HG02623 (cell line): ENCODE measurements at regions not wholly inside any gene's neighbourhood (a gene's known extent, or its start where the extent isn't known, plus 50 kb on each side); places are given as distances from the start of the nearest gene placed in this dataset.

ENCODE experiments used
- ATAC-seq: cut with Tn5 transposase; IDR thresholded peaks from one replicate; pipeline ENCODE4 v1.9.1; 2021; ENCODE audit warnings: moderate library complexity; ENCODE audit not compliant: unreplicated experiment

GRCh38 chr19:29371251-29372090 is 154.3 kb upstream of the VSTM2B start:
- no peak for ATAC-seq

DNA sequence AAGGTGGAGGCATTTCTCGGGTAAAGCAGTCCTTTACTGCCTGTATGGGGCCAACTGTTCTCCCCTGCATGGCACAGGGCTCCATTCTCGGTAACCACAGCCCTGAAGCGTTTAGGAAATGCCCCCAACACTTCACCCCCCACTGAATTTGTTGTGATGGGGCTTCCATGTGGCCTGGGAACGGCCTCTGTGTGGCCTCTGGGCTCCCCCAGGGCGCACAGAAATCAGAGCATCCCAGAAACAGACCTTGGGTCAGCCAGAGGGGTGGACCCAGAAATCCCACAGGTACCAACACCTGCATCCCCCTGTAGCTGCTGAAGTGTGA is 153.7 kb upstream of the VSTM2B start:
- no peak for ATAC-seq

GRCh38 chr19:29372461-29372860 is 153.3 kb upstream of the VSTM2B start:
- ATAC-seq, result no peak

GRCh38 chr19:29372921-29373797 is 152.6 kb upstream of the VSTM2B start:
- no peak for ATAC-seq

DNA sequence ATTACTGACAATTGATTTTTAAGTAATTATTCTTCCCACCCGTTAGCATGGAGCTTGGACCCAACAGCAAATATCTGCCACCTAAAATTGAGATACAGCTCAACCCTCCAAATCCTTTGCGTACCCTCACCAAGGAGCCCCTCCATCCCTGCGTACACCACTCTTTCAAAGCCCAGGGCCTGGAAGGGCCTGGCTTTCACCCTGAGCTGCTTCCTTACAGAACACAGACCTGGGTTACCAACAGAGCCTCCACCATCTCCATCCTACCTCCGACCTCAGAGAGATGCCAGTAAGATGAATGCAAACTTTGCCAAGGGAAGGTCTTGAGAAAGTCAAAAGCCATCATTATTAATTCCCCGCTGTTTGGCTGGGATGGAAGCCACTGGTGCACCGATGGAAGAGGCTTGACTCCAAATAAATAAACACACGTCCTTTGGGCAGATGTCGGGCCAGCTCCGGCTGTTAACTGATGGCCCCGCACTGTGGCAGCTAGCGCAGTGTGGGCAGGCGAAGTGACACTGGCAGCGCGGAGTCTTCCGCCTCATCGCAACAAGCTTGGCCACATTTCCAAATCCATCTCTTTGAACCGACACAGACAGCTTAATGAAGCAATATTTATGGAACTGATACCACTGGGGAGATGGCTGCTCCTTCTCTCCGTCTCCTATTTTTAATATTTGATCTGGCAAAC is 150.2 kb upstream of the VSTM2B start:
- no peak for ATAC-seq

DNA sequence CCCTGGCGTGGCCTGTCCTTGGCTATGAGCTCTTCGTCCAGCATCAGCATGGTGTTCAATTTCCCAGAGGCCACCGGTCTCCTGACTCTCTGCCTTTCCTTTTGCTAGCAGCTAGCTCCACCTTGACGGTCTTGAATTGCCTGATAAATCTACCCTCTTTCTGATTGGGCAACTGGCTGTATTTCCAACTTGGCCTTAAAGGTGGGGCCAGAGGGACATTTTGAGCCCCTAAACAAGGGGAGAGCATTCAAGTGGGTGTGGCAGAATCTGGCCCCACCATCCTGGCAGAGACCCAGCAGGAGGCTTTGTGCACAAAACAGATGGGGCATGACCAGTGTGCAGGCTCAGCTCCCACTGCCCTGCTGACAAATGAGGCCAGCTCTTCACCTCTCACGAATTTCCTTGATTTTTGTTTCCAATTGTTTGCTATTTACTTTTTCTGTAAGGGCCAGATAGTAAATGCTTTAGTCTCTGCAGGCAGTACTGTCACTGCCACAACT is 148.9 kb upstream of the VSTM2B start:
- ATAC-seq, result no peak

GRCh38 chr19:29378126-29378525 is 147.7 kb upstream of the VSTM2B start:
- ATAC-seq, result no peak

DNA sequence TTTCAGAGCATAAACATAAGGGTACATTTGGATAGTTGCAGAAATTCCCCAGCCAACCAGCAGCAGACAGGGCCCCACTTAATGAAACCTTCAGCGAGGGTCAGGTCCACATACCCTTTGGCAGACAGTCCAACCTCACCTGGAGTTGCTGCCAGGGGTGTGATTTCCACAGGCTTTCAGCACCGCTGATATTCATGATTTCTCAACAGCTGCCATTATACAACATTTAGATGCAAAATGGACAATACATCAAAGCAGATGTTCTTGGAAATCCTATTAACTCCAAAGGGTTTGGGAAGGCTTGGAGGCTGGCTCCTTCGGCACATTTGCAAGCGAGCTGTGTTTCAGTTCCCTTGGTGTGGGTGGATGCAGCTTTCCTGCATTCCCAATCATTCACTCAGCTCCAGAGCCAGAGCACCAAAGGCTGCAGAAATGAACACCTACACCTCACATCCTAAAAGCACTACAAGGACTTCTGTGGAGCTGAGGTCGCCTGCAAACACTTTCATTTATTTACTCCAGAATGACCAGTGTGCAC is 147.2 kb upstream of the VSTM2B start:
- no peak for ATAC-seq

DNA sequence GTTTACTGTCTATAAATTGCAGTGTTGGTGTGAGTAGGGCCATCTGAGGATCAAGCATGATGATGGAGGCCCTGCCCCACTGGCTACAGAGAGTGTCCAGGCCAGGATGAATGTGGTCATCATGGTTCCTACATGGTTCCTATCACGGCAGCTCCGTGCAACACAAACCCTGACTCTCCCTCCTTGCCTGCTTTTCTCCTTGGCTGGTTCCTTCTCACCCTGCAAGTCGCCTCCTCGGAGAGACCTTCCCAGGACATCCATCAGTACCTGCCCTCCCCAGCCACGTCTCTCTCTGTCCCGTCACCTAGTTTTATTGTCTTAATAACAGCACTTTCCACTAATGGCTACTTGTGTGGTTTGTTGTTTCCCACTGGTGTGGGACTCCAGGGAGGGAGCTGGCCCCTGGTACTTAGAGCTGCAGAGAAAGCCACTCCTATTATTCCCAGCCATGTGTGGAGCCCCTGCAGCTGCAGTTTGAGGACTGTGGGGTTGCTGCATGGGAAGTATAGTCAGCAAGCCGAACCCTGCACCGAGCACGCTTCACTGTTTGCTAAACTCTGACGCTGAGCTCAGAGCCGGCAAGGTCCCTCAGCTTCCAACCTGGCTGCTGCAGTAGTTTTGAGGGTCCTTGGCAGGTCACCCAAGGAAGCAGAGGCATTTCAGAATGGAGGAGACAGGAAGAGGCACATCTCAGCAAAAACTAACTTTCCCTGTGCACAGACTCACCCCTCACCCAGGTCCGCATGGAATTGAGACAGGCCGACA is 146.4 kb upstream of the VSTM2B start:
- no peak for ATAC-seq

- no peak for ATAC-seq
Measured at GRCh38 chr19:29380581-29380980, 145.2 kb upstream of the VSTM2B start.

DNA sequence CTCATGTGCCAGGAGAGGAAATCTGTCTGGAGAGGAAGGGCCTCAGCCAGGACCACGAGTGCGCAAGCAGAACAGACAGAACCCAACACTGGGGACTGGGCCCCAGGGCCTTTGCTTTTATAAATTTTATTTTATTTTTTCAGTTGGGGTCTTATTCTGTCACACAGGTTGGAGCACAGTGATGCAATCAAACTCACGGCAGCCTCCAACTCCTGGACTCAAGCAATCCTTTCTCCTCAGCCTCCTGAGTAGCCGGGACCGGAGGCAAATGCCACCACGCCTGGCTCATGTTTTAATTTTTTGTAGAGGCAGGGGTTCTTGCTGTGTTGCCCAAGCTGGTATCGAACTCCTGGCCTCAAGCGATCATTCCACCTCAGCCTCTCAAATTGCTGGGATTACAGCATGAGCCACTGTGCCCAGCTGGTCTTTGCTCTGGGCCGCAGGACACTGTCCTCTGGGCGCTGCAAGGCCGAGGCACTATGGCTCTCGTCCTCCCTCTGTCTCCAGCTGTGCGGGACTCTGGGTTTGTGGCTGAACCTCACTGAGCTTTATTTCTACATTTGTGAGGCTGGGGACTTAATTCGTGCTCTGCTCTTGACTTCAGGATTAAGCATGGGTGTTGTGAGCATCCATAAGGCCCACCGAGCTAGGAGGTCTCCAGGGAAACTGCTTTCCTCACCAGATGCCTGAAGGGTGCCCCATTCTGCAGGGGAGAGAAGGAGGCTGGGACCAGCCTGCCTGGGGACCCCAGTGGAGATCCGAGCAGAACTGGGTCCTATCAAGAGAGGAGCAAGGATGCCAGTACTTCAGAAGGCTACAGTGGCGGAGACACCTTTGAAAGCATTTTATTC is 144.2 kb upstream of the VSTM2B start:
- no peak for ATAC-seq

GRCh38 chr19:29383696-29384095 is 142.1 kb upstream of the VSTM2B start:
- ATAC-seq, result no peak

DNA sequence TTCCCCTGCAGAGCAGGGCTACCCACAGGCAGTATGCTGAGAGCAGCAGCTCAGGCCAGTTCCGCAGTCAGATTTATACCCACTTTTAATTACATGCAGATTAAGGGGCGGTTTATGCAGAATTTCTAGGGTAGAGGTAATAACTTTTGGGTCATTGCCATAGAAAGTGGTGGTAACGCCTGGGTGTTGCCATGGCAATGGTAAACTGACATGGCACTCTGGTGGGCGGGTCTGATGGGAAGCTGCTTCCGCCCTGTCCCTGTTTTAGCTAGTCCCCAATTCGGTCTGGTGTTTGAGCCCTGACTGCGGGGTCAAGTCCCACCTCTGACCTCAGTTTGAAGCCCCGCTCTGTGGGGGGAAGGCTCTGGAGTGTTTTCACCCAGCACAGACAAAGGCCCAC is 141.1 kb upstream of the VSTM2B start:
- no peak for ATAC-seq

- ATAC-seq, result no peak
Measured at GRCh38 chr19:29385191-29385795, 140.5 kb upstream of the VSTM2B start.

- ATAC-seq, result no peak
Measured at GRCh38 chr19:29386970-29387369, 138.8 kb upstream of the VSTM2B start.

DNA sequence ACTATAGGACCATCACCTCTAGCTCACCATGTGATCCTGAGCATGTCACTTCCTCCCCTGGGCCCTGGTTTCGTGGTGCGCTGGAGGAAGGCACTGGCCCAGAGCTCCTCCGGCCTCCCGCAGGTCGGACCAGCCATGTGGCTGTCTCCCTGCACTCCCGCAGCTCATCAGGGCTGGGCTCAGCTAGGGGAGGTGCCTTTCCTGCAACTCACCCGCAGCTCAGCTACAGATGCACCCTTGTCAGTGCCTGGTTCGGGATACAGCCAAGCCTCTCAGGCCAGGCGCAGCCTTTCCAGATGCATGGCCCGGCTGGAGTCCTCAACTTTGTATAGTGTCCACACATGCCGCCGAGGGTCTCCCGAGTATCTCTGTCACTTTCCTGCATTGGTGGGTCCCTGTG is 138.2 kb upstream of the VSTM2B start:
- no peak for ATAC-seq

DNA sequence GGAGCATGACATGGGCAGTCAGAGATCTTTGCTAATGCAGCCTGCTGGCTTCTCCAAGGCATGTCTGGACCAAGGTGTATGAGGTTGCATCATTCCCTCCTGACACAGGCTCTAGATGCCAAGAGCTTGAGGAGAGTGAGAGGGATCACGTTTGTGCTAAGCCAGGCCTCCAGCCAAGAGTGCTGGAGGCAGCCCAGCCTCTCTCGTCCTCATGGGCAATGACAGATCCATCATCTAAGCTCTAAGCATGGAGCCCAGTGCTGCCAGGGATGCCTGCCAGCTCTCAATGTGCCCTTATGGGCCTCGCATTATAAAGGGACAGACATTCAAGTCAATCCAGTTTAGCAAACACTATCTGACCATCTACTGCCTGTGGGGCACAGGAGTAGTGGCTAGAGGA is 136.3 kb upstream of the VSTM2B start:
- no peak for ATAC-seq

DNA sequence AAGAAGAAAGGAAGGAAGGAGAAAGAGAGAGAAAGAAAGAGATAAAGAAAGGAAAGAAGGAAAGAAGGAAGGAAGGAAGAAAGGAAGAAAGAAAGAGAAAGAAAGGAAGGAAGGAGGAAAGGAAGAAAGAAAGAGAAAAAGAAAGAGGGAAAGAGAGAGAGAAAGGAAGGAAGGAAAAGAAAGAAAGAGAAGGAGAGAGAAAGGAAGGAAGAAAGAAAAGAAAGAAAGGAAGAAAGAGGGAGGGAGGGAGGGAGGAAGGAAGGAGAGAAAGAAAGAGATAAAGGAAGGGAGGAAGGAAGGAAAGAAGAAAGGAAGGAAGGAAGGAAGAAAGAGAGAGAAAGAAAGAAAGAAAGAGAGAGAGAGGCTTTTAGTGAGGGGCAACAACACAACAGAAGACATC is 135.1 kb upstream of the VSTM2B start:
- no peak for ATAC-seq

GRCh38 chr19:29393915-29394460 is 131.8 kb upstream of the VSTM2B start:
- no peak for ATAC-seq
